Breast epithelium (tissue), 4 donors: ENCODE measurements at regions not wholly inside any gene's neighbourhood (a gene's known extent, or its start where the extent isn't known, plus 50 kb on each side); places are given as distances from the start of the nearest gene placed in this dataset.
"Not testable (repeated sequence)": the region's sequence is repeated elsewhere in the genome, so short reads cannot be mapped to it uniquely, and the experiment has no call there.

Experiments used
- DNase-seq, 2 donors: peaks; one replicate each; pipeline ENCODE4 v3.0.0-alpha.2; 2019; ENCODE audit warnings: low spot score in 2 of 2
- H3K27ac ChIP-seq, 2 donors: fragments of 200-600 bp; sonication (generic) in 1 of 2; one replicate each; pipeline ENCODE4 v1.5.1; 2016 to 2019; ENCODE audit warnings: mild to moderate bottlenecking in 1 of 2
- H3K27me3 ChIP-seq, 2 donors: fragments of 200-600 bp; sonication (generic) in 1 of 2; one replicate each; pipeline versions ENCODE4 v1.5.1 to v1.6.0; 2017 to 2019; ENCODE audit warnings: control low read depth in 1 of 2, mild to moderate bottlenecking in 1 of 2
- H3K36me3 ChIP-seq: fragments of 200-600 bp; one replicate; pipeline ENCODE4 v1.5.1; 2019
- H3K4me1 ChIP-seq, 2 donors: fragments of 200-600 bp; sonication (generic); one replicate each; pipeline ENCODE4 v1.5.1; 2016 to 2019; ENCODE audit warnings: control low read depth in 1 of 2
- H3K4me3 ChIP-seq, 3 donors: fragments of 200-600 bp; sonication (generic); 1 replicate in 2 of 3; 2 replicates in 1 of 3; pipeline ENCODE4 v1.5.1; 2016 to 2019; ENCODE audit warnings: mild to moderate bottlenecking in 3 of 3, moderate library complexity in 2 of 3
- H3K9me3 ChIP-seq, 2 donors: fragments of 200-600 bp; sonication (generic) in 1 of 2; one replicate each; pipeline ENCODE4 v1.5.1; 2016 to 2019; ENCODE audit warnings: control low read depth in 1 of 2
- CTCF ChIP-seq, 3 donors: fragments of 450-650 bp; IDR thresholded peaks; one replicate each; pipeline ENCODE4 v1.5.1; 2016 to 2017; ENCODE audit warnings: antibody characterized with exemption in 3 of 3, mild to moderate bottlenecking in 3 of 3, moderate library complexity in 3 of 3
- POLR2A ChIP-seq: fragments of 450-650 bp; IDR thresholded peaks from one replicate; pipeline ENCODE4 v1.6.1; 2016; ENCODE audit warnings: antibody characterized with exemption, mild to moderate bottlenecking, moderate library complexity
- POLR2AphosphoS5 ChIP-seq, 3 donors: sonication (generic); formaldehyde crosslinking; IDR thresholded peaks; one replicate each; pipeline ENCODE4 v1.6.1; 2017; ENCODE audit warnings: antibody characterized with exemption in 3 of 3
- intact Hi-C: fragments of 100-400 bp; cut with DNase I; formaldehyde crosslinking; loops from one replicate; pipeline ENCODE4 v1.15.1; 2023; ENCODE audit warnings: low total_unique reads

- intact Hi-C loops, H3K27me3 ChIP-seq, H3K36me3 ChIP-seq, DNase-seq, H3K4me1 ChIP-seq, H3K4me3 ChIP-seq, H3K27ac ChIP-seq: not testable (repeated sequence)
- H3K9me3 ChIP-seq, result peaks cover 6 to 17% of the 10 kb centered on the region in 2 donors
These were observed 81.6 kb downstream of the P2RY10 start for GRCh38 chrX:79026742-79027141.

DNA sequence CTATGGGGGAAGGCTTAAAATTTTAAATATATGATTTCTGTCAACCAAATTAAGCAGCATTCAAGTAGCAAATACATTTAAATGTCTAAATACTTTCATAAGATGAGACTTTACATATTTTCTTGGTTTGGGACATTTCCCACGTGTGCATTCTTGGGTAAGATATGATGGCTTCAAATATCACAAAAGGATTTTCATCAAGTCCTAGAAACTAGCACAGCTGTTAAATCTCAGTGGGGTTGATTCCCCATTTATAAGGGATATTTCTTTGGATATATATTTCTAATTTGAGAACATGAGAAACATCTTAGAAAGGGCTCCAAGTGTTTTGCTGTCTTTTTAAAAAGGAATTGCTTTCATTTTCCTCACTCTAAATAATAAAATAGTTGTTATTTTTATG lies 90.2 kb downstream of the P2RY10 start:
- H3K27ac ChIP-seq, result no peak overlapping the region
- intact Hi-C loops, result no loop called here
- no peaks in the 10 kb centered on the region for H3K36me3 ChIP-seq

DNA sequence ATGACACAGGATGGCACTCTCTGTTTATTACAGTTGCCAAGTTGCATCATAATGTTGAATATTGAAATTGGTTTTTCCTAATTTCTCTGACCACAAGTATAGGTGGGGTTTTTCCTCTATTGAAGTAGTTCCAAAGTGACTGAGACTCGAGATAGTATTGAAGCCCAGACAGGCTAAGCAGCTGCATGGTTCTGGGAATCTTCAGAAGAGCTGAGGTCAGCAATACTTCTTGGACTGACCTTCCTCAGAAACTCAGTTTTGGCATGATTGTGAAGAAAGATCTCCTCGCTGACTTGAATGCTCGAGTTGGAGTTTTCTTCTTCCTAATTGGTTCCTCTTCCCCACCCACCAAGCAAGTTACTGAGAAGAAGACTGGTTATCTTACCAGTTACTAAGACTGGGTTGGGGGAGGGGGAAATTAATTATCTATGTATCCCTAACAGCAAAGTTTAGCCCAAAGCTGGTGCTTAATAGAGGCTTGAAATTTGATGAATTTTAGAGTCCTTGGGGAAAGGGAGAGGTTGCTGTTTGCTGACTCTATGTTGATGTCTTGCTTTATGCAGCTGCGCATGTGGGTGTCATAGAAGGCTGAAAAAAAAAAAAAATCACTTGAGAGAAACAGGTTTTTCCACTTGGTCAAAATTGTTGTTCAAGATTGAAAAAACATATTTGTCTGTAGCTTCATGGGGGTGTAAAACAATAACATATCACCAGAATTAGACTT lies 91.1 kb downstream of the P2RY10 start:
- H3K27ac ChIP-seq, result no peak overlapping the region
- DNase-seq, result no peak
- no peak overlapping the region for H3K4me3 ChIP-seq
- intact Hi-C loops, result no loop called here
- no peaks in the 10 kb centered on the region for H3K36me3 ChIP-seq
- H3K27me3 ChIP-seq, result peaks cover 0 to 18% of the 10 kb centered on the region in 2 donors
- H3K9me3 ChIP-seq, result no peaks in the 10 kb centered on the region
- TF ChIP-seq CTCF (IDR thresholded peaks at IDR 0.05) (no peak), POLR2AphosphoS5 (IDR thresholded peaks at IDR 0.05) (no peak), POLR2A (no peak)
- no peaks in the 10 kb centered on the region for H3K4me1 ChIP-seq

More for the DNA sequence above, 90.2 kb downstream of the P2RY10 start:
- no peaks in the 10 kb centered on the region for H3K9me3 ChIP-seq
- no peaks in the 10 kb centered on the region for H3K4me1 ChIP-seq
- DNase-seq, result no peak
- TF ChIP-seq POLR2AphosphoS5 (IDR thresholded peaks at IDR 0.05) (no peak), CTCF (IDR thresholded peaks at IDR 0.05) (no peak), POLR2A (no peak)
- H3K4me3 ChIP-seq, result no peak overlapping the region
- H3K27me3 ChIP-seq, result peaks cover 0 to 18% of the 10 kb centered on the region in 2 donors

DNA sequence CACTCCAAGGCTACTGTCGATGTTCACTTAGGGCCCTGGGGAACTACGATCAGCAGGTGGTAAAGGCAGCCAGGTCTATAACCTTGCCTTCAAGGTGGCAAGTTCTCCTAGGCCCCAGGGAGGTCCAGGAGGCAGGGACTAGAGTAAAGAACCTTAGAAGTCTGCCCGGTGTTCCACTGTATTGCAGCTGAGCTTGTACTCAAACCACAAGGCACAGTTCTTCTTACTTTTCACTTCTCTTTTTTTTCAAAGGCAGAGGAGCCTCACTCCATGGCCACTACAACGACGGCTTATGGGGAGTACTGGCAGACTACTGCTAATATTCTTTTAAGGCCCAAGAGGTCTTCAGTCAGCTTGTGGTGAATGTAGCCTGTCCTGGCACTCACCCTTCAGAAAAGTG lies 78.8 kb upstream of the GPR174 start:
- no peak for DNase-seq
- Histone ChIP-seq H3K4me1 (no peaks in the 10 kb centered on the region), H3K9me3 (peaks cover 13 to 14% of the 10 kb centered on the region in 2 donors), H3K4me3 (no peak overlapping the region), H3K36me3 (no peaks in the 10 kb centered on the region), H3K27ac (no peak overlapping the region), H3K27me3 (peaks cover 0 to 17% of the 10 kb centered on the region in 2 donors)
- intact Hi-C loops, result no loop called here
- TF ChIP-seq POLR2A (no peak), POLR2AphosphoS5 (IDR thresholded peaks at IDR 0.05) (no peak), CTCF (IDR thresholded peaks at IDR 0.05) (no peak)

GRCh38 chrX:79078114-79078513 lies 66.4 kb upstream of the GPR174 start:
- no peak for DNase-seq
- H3K36me3 ChIP-seq, result no peaks in the 10 kb centered on the region
- H3K9me3 ChIP-seq, result peaks cover 0 to 3% of the 10 kb centered on the region in 2 donors
- no peaks in the 10 kb centered on the region for H3K4me1 ChIP-seq
- no peak overlapping the region for H3K27ac ChIP-seq
- H3K27me3 ChIP-seq, result peaks cover 0 to 8% of the 10 kb centered on the region in 2 donors
- TF ChIP-seq CTCF (IDR thresholded peaks at IDR 0.05) (no peak), POLR2A (no peak), POLR2AphosphoS5 (IDR thresholded peaks at IDR 0.05) (no peak)
- intact Hi-C loops, result no loop called here
- H3K4me3 ChIP-seq, result no peak overlapping the region
